ENCODE measurements at regions not wholly inside any gene's neighbourhood (a gene's known extent, or its start where the extent isn't known, plus 50 kb on each side); places are given as distances from the start of the nearest gene placed in this dataset.
"Not testable (repeated sequence)": the region's sequence is repeated elsewhere in the genome, so short reads cannot be mapped to it uniquely, and the experiment has no call there.

GRCh38 chr1:242728696-242729095 is 204.2 kb upstream of the PLD5 start:
- no peak for DNase-seq

- DNase-seq = no peak
Observed at GRCh38 chr1:242723044-242723716, 198.7 kb upstream of the PLD5 start.

DNA sequence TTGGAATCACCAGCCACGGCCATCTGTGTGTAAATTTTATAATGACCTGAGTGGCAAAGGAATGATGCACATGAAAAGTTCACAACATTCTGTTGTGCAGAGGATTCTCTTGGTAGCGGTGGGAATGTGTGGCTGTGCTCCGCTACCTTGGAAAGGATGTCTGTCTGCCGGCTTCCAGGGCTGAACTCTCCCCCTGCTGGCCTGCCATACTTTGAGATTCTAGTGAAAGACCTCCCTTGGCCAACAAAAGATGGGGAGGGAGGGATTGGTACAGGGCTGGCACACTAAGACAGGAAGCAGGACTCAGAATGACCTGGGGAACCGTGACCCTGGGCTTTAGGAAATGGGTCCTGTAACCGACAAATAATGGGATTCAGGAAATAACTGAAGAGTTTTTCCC is 194.5 kb upstream of the PLD5 start:
- no peak for DNase-seq

DNA sequence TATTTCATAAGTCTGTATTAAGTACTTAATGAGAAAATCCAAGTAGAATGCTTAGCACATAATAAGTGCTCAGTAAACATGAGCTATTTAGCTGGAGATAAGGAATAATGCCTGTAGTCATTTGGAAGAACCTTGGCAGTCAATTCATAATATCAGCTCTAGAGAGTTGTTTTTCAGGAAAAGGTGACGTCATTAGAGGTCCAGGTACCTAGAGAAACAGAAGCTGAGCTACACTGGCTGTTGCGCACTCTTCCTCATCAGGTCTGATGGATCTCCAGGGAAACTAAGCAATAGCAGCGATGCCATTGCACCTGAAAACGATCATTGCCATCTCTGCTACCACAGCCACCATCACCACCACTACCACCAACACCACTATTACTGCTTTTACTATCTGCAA is 187.8 kb upstream of the PLD5 start:
- DNase-seq = no peak

DNA sequence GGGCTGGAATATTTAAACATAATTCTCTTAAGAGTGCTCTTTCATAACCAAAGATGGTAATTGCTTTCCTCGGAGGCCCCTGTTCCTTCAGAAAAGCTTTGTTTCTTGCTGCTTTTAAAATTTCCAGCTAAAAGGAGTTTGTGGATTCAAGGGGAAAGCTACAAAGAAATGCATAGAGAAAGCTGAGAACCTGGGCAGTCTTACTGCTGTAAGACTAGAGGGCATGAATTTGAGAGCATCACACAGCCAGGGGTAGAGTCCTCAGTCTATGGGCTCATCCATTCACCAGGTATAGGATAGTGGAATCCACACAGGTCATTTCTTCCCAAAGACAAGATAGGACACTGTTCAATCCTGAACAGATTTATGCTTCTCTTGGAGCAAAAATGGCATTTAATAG is 186.3 kb upstream of the PLD5 start:
- DNase-seq = no peak

- DNase-seq = no peak
Observed at GRCh38 chr1:242710286-242710685, 185.8 kb upstream of the PLD5 start.

- no peak for DNase-seq
Observed at GRCh38 chr1:242703467-242703866, 179.0 kb upstream of the PLD5 start.

DNA sequence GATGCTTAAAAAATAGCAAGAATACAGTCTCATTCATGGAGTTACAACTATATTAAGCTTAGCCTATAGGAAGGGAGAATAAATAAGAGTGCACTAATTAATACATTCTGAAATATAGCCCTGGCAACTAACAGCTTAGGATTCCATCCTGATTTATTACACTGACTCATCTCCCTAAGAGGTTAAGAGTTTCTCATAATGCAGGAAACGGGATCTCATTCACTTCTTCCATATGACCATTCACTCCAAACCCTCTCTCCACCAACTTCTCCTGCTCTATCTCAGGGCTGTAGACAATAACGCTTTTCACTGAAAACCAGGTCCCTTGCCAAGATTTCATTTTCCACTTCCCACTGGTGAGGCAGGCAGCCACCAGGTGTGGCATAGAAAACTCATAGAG is 168.5 kb upstream of the PLD5 start:
- DNase-seq = no peak

- no peak for DNase-seq
Observed at GRCh38 chr1:242691610-242691945, 167.1 kb upstream of the PLD5 start.

DNA sequence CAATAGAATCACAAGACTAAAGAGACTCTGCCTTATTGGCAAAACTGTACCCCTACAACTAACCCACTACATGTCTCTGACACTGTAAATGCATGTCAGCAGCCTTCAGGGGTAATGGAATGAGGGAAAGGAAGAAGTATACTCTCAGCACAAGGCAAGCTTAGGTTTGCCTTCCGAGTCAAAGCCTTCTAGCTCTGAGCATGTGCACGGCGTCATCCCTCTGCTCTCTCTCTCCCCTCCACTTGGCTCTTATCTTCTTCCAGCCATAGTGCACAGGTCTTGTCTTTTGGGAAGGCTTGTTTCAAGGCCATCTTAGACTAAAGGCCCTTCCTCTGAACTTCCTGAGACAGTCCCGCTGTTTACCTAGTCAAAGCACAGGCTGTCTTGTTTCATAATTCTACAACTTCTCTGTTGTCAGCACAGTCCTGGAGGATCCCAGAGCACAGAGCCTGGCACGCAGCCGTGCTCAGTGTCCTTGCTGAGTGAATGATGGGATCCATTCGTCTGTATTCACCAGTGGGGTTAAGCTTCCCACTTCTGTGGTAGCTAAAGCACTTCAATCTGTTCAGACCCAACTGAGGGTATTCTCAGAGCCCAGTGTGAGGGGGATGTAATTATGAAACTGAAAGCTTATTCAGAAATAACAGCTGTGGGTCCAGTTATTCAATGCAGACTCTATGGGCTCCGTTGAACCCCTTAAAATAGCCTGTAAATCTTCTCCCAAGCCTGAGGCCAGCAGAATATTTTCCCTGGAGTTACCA is 166.5 kb upstream of the PLD5 start:
- no peak for DNase-seq

DNA sequence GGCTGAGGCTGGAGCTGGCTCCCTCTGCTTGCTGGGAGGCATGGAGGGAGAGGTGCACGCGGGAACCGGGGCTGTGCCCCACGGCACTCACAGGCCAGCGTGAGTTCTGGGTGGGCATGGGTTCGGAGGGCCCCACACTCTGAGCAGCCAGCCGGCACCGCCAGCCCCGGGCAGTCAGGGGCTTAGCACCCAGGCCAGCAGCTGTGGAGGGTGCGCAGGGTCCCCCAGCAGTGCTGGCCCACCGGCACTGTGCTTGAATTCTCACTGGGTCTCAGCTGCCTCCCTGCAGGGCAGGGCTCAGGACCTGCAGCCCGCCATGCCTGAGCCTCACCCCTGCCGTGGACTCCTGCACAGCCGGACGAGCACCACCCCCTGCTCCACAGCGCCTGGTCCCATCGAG is 164.9 kb upstream of the PLD5 start:
- DNase-seq = no peak

DNA sequence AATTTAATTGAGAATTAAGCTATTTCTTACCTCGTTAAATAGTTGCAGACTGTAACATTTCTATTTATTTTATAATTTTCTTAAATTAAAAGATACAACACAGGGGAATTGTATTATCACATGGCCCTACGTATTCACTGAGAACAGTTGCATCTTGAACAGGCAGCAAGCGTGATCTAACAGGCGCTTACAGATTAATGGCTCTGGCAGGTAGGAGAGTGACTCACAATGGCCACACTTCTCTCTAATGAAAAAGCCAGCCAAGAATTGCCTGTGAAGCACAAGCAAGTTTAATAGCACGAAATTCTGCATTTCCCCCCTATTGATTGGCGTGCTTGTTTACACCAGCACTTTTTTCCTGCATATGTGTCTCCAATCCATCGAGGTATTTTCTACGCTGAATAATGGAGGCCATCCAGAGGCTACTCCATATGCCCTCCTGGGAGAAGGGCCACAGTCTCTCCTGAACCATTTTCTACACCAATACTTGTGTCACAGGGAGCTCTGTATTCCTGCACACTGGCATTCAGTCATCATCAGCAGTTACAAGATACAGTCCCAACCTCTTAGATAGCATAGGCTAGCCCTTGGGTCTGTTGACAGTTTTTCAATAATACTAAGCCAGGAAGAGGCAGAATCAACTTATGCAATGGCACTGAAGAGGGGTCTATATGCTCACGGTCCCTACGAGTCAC is 150.6 kb upstream of the PLD5 start:
- no peak for DNase-seq

DNA sequence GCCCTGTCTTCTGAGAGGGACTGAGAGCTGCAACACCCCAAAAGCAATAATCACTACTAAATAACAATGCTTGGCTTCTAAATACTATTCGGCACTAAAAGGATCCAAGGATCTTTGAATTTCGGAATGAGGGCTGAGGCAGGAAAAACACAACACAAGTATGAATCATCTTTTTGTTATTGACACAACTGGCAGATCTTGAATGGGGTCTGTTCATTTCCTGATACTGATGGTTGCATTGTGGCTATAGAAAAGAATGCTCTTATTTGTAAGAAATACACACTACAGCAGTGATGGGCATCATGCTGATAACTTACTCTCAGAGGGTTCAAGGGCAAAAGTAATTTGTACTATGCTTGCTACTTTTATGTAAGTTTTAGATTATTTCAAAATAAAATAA is 149.2 kb upstream of the PLD5 start:
- DNase-seq = no peak

DNA sequence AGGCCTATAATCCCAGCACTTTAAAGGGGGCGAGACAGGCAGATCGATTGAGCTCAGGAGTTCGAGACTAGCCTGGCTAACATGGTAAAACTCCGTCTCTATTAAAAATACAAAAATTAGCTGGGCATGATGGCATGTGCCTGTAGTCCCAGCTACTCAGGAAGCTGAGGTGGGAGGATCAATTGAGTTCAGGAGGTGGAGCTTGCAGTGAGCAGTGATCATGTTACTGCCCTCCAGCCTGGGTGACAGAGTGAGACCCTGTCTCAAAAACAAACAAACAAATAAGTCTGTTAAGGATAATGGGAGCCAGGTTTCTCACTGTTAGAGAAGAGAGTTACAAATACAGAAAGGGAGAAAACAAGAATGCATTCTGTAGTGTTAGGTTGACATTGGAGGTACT is 148.7 kb upstream of the PLD5 start:
- DNase-seq = not testable (repeated sequence)

GRCh38 chr1:242670019-242670418 is 145.5 kb upstream of the PLD5 start:
- no peak for DNase-seq

DNA sequence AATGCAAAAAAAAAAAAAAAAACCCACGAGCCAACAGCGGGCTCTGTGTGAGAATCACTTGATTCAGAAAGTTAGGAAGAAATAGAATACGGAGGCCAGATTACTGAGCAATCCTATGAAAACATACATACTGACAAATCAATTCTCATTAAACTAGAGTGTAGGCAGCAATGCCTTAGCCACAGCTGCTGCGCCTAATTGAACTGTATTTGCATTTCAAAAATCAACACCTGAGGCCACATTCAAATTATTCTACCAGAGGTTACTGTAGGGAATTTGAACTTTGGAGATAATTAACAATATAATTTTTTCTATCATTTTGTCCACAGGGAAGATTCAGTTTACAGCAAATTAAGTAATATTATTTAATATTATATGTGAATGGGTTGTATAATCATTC is 138.4 kb upstream of the PLD5 start:
- no peak for DNase-seq

- DNase-seq = not testable (repeated sequence)
Observed at GRCh38 chr1:242653772-242654171, 129.3 kb upstream of the PLD5 start.

GRCh38 chr1:242651817-242652216 is 127.3 kb upstream of the PLD5 start:
- no peak for DNase-seq

- no peak for DNase-seq
Observed at GRCh38 chr1:242641461-242641860, 117.0 kb upstream of the PLD5 start.

DNA sequence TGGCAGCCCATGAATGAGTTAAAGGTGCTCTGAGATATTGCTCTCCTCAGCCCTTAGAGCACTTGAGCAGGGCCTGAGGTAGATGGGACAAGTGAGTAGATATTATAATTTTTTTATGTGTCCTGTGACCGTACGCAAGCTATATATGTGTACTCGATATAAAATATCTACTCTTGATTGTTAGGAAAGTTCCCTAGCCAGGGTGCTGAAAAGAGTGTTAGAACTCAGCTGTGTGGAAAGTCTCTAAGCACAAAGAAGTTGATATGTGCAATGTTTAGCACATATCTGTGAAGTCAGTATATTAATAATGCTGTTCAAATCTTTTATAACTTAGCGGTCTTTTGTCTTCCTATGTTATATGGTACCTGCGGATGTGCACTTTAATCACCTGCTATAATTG is 114.6 kb upstream of the PLD5 start:
- no peak for DNase-seq

DNA sequence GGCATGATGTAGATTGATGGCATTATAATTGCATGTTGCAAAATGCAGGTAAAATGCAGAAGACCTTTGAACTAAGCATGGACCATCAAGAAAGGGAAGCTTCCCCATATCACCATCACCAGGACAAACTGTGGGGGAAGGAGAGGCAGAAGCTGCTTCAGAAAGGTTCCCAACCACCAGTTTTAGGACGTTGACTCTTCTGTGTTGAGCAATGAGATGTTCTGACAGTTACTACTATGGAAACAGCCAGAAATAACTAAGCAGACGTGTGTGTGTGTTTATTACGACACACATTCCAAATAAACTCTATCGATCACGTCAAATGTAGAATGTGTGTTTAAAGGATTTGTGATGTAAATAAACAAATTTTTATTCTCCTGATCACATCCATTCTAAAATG is 110.2 kb upstream of the PLD5 start:
- DNase-seq = no peak

- DNase-seq = no peak
Observed at GRCh38 chr1:242629396-242629795, 104.9 kb upstream of the PLD5 start.

GRCh38 chr1:242623756-242624155 is 99.3 kb upstream of the PLD5 start:
- DNase-seq = no peak

GRCh38 chr1:242623119-242623518 is 98.6 kb upstream of the PLD5 start:
- no peak for DNase-seq
